ENCODE measurements at regions not wholly inside any gene's neighbourhood (a gene's known extent, or its start where the extent isn't known, plus 50 kb on each side); places are given as distances from the start of the nearest gene placed in this dataset.

DNA sequence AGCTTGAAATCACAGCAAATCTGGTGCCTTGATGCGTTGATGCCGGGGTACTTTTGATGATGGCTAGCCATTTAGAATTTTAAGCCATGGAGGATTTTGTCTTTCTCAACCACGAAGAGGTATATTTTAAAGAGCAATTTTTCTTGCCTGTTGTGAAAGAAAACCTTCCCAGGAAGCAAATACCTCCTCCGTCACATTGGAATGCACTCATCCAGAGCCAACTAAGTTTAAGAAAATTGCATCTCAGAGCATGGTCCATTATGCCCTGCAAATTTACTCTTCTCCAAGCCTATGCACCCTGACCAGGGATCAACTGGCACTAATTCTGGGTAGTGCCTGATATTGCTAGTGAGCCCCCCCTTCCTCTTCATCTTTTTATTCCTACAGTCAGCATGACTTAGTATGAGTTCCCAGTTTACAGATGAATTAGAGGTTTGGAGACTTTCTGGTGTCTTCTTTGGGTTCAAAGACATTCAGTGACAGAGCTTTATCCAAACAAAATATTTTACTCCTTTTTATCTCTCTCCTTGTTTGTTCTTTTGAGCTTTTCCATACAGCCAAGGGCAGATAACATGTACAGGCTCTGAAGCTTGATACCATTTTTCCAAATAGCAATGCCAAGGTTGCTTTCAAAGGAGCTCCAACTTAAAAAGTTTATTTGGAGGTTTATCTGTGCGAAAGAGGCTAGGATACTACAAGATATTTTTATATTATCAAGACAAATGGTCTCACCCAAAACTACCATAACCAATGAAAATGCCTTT, 56.6 kb upstream of the ANK3 start:
- Histone ChIP-seq H3K9ac (ENCODE audit: low read depth, low read length) (no peak overlapping the region), H3K9me3 (ENCODE audit: insufficient read depth, low read length, severe bottlenecking) (no peaks in the 10 kb centered on the region), H4K20me1 (ENCODE audit: insufficient read depth, low read length) (no peaks in the 10 kb centered on the region), H3K4me1 (ENCODE audit: insufficient read depth, low read length) (no peaks in the 10 kb centered on the region), H2AFZ (ENCODE audit: low read depth, low read length) (no peak overlapping the region), H3K79me2 (ENCODE audit: insufficient read depth, low read length) (no peaks in the 10 kb centered on the region), H3K36me3 (ENCODE audit: insufficient read depth, low read length) (no peaks in the 10 kb centered on the region), H3K27ac (ENCODE audit: low read length) (no peak overlapping the region), H3K4me2 (ENCODE audit: insufficient read depth, low read length) (no peak overlapping the region), H3K27me3 (ENCODE audit: insufficient read depth, low read length, poor library complexity) (peaks cover 4% of the 10 kb centered on the region), H3K4me3 (ENCODE audit: low read depth in 1 of 2, low read length in 2 of 2) (no peak overlapping the region)
- no peak for ATAC-seq (ENCODE audit: insufficient read depth, low read depth)
- DNase-seq: no peak
- TF ChIP-seq, protein P1, sequence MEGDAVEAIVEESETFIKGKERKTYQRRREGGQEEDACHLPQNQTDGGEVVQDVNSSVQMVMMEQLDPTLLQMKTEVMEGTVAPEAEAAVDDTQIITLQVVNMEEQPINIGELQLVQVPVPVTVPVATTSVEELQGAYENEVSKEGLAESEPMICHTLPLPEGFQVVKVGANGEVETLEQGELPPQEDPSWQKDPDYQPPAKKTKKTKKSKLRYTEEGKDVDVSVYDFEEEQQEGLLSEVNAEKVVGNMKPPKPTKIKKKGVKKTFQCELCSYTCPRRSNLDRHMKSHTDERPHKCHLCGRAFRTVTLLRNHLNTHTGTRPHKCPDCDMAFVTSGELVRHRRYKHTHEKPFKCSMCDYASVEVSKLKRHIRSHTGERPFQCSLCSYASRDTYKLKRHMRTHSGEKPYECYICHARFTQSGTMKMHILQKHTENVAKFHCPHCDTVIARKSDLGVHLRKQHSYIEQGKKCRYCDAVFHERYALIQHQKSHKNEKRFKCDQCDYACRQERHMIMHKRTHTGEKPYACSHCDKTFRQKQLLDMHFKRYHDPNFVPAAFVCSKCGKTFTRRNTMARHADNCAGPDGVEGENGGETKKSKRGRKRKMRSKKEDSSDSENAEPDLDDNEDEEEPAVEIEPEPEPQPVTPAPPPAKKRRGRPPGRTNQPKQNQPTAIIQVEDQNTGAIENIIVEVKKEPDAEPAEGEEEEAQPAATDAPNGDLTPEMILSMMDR (IDR thresholded peaks at IDR 0.05; ENCODE audit: borderline replicate concordance, extremely low read depth, low read length, poor library complexity, severe bottlenecking): no peak
- TF ChIP-seq EZH2 (IDR thresholded peaks at IDR 0.05; ENCODE audit: borderline replicate concordance, low read depth, low read length, severe bottlenecking): no peak

DNA sequence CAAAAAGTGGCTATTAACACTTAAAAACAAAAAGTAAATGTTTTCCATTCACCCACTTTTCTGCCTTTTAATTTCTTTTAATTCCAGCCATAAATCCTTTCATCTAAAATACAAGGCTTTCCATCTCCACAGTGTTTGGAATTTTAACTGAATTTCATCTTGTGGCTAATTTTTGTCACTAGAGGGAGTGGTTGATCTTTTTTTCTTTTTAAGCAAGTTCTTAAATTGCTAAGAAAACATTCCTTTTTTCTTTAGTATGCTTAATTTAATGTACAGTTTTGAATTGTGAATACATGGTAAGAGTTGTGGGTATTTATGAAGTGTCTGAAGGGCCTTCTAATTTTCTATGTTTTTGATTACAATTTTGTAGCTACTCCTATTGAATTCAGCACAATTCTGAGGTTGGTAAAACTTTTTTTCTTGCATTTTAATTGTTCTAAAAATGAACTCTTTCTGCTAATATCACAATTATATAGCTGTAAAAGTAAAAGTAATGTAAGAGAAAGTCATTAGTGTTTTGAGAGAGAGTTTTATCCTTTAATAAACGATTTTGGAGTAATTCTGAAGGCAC, 54.9 kb upstream of the ANK3 start:
- ATAC-seq (ENCODE audit: insufficient read depth, low read depth): no peak
- no peaks in the 10 kb centered on the region for H3K79me2 ChIP-seq (ENCODE audit: insufficient read depth, low read length)

DNA sequence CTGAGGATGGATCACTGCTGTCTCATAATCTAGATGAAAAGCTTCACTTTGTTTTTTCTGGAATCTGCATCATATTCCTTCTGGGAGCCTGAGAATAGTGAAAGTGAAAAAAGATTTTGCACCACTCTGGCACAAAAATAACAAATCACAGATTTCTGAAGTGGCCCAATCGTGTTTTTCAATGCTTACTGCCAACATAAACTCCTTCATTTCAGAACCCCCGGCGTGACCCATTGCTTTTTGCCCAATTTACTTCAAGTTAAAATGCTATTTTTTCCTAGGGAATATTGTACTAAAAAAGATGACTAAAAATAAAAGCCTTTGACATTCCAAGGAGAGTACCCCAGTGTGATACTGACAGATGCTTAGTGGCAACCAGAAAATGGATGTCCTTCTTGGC, 53.7 kb upstream of the ANK3 start:
- Histone ChIP-seq H3K4me1 (ENCODE audit: insufficient read depth, low read length) (no peaks in the 10 kb centered on the region), H3K9ac (ENCODE audit: low read depth, low read length) (no peak overlapping the region), H3K27ac (ENCODE audit: low read length) (no peak overlapping the region), H3K27me3 (ENCODE audit: insufficient read depth, low read length, poor library complexity) (peaks cover 2% of the 10 kb centered on the region), H3K4me2 (ENCODE audit: insufficient read depth, low read length) (no peak overlapping the region), H2AFZ (ENCODE audit: low read depth, low read length) (no peak overlapping the region), H3K9me3 (ENCODE audit: insufficient read depth, low read length, severe bottlenecking) (no peaks in the 10 kb centered on the region), H3K36me3 (ENCODE audit: insufficient read depth, low read length) (no peaks in the 10 kb centered on the region), H3K79me2 (ENCODE audit: insufficient read depth, low read length) (no peaks in the 10 kb centered on the region), H4K20me1 (ENCODE audit: insufficient read depth, low read length) (no peaks in the 10 kb centered on the region), H3K4me3 (ENCODE audit: low read depth in 1 of 2, low read length in 2 of 2) (no peak overlapping the region)
- no peak for TF ChIP-seq EZH2 (IDR thresholded peaks at IDR 0.05; ENCODE audit: borderline replicate concordance, low read depth, low read length, severe bottlenecking)
- TF ChIP-seq, protein P1 (IDR thresholded peaks at IDR 0.05; ENCODE audit: borderline replicate concordance, extremely low read depth, low read length, poor library complexity, severe bottlenecking): no peak
- DNase-seq: no peak
- no peak for ATAC-seq (ENCODE audit: insufficient read depth, low read depth)

More for the DNA sequence above, 54.9 kb upstream of the ANK3 start:
- H3K27ac ChIP-seq (ENCODE audit: low read length): no peak overlapping the region
- no peak overlapping the region for H3K9ac ChIP-seq (ENCODE audit: low read depth, low read length)
- no peaks in the 10 kb centered on the region for H3K36me3 ChIP-seq (ENCODE audit: insufficient read depth, low read length)
- H3K4me1 ChIP-seq (ENCODE audit: insufficient read depth, low read length): no peaks in the 10 kb centered on the region
- H3K27me3 ChIP-seq (ENCODE audit: insufficient read depth, low read length, poor library complexity): peaks cover under 1% of the 10 kb centered on the region
- H2AFZ ChIP-seq (ENCODE audit: low read depth, low read length): no peak overlapping the region
- H3K4me2 ChIP-seq (ENCODE audit: insufficient read depth, low read length): no peak overlapping the region
- no peak overlapping the region for H3K4me3 ChIP-seq (ENCODE audit: low read depth in 1 of 2, low read length in 2 of 2)
- DNase-seq: no peak
- no peaks in the 10 kb centered on the region for H4K20me1 ChIP-seq (ENCODE audit: insufficient read depth, low read length)
- H3K9me3 ChIP-seq (ENCODE audit: insufficient read depth, low read length, severe bottlenecking): no peaks in the 10 kb centered on the region
- no peak for TF ChIP-seq EZH2 (IDR thresholded peaks at IDR 0.05; ENCODE audit: borderline replicate concordance, low read depth, low read length, severe bottlenecking)
- TF ChIP-seq, protein P1 (IDR thresholded peaks at IDR 0.05; ENCODE audit: borderline replicate concordance, extremely low read depth, low read length, poor library complexity, severe bottlenecking): peak; percentile 53

Measured in DND-41 (cell line).